Activated CD8-positive, alpha-beta T cell treated with anti-CD3 and anti-CD28 coated beads, Interleukin-2, amount 10 ng/mL, durations not matched to agents 7 days and 5 days (primary cell): ENCODE measurements at regions not wholly inside any gene's neighbourhood (a gene's known extent, or its start where the extent isn't known, plus 50 kb on each side); places are given as distances from the start of the nearest gene placed in this dataset.
"Not testable (repeated sequence)": the region's sequence is repeated elsewhere in the genome, so short reads cannot be mapped to it uniquely, and the experiment has no call there.

Source experiments
- ATAC-seq: fragments of 150-1000 bp; cut with Tn5 transposase; one replicate; pipeline ENCODE4 v1.10.0; 2021; ENCODE audit warnings: moderate library complexity
- CTCF ChIA-PET: fragments of 350-600 bp; sonication (Branson Sonifier 250); formaldehyde crosslinking; loops from one replicate; lab custom pipeline; 2021; ENCODE audit warnings: antibody characterized with exemption; lab: Charles Lee
- POLR2A ChIA-PET: fragments of 350-600 bp; sonication (Branson Sonifier 250); formaldehyde crosslinking; loops from one replicate; lab custom pipeline; 2021; ENCODE audit warnings: antibody characterized with exemption; lab: Charles Lee
- DNase-seq: peaks from one replicate; pipeline ENCODE4 v3.0.0-alpha.2; 2020
- H3K27ac Mint-ChIP-seq: one replicate; pipeline ENCODE4 v1.8.0; 2021; ENCODE audit warnings: mild to moderate bottlenecking, mixed read lengths
- H3K27me3 Mint-ChIP-seq: one replicate; pipeline ENCODE4 v1.8.0; 2021; ENCODE audit warnings: low read depth, mixed read lengths
- H3K36me3 Mint-ChIP-seq: one replicate; pipeline ENCODE4 v1.8.0; 2021; ENCODE audit warnings: low read depth, mixed read lengths
- H3K4me1 Mint-ChIP-seq: one replicate; pipeline ENCODE4 v1.8.0; 2021; ENCODE audit warnings: low read depth, mixed read lengths
- H3K4me3 Mint-ChIP-seq: one replicate; pipeline ENCODE4 v1.8.0; 2021; ENCODE audit warnings: mild to moderate bottlenecking, mixed read lengths
- H3K9me3 Mint-ChIP-seq: one replicate; pipeline ENCODE4 v1.8.0; 2022; ENCODE audit warnings: mixed read lengths; ENCODE audit not compliant: insufficient read depth

DNA sequence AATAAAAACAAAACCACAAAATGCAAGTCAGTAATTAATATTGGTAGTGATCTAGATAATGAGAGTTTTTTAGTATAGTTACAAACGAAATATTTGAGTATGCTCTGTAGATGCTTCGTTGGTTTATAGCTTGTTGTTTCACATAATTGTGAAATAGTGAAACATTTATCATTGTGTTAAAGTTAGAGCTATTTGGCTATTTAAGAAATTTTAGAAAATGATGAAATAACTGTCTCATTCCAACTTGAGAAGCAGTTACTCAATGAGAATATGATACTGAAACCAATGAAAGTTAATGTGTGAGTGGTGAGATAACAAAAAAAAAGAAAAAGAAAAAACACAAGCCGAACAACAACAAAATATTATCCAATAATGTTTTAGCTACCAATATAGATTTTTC is 475.6 kb upstream of the ZEB2 start:
- CTCF ChIA-PET = no interaction called here
- no peak for ATAC-seq
- DNase-seq = no peak
- POLR2A ChIA-PET = no interaction called here
- no peaks in the 10 kb centered on the region for H3K36me3 Mint-ChIP-seq
- H3K4me3 Mint-ChIP-seq = no peak overlapping the region
- no peaks in the 10 kb centered on the region for H3K9me3 Mint-ChIP-seq
- no peaks in the 10 kb centered on the region for H3K27me3 Mint-ChIP-seq
- H3K27ac Mint-ChIP-seq = no peak overlapping the region
- H3K4me1 Mint-ChIP-seq = no peaks in the 10 kb centered on the region

GRCh38 chr2:144990661-144991060 is 470.7 kb upstream of the ZEB2 start:
- CTCF ChIA-PET = no interaction called here
- no peak for DNase-seq
- Mint-ChIP-seq H3K9me3 (no peaks in the 10 kb centered on the region), H3K36me3 (no peaks in the 10 kb centered on the region), H3K4me1 (no peaks in the 10 kb centered on the region), H3K27ac (no peak overlapping the region), H3K4me3 (no peak overlapping the region), H3K27me3 (no peaks in the 10 kb centered on the region)
- POLR2A ChIA-PET = no interaction called here
- no peak for ATAC-seq

DNA sequence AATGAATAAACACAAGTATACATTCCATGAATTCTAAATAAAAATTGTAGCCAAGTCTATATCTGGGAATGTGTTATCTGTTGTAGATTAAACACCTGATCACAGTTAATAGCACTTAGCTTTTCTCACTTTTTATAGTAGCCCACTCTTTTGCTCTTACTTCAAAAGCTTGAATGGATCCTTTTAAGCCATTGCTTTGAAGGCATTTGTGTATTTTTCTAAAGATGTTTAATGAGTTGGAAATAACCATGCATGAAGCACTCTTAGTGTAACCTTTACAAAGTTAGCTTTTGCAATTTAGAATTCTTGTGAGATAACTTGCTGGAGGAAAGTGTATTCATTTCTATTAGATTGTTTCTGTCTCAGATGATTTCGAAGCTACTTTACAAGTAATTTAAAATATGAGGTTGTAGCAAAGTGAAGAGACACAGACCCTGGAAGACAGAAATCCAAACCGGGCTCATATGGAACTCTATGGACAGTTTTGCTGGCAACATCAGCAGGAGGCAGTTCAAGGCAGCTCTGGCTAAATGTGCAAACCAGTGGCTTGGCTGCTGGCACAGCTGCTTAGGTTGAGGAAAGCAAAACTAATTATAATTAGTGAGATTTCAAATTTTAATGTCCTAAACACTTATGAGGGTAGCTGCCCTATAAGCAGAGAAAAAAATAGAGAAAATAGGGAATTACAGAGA is 469.8 kb upstream of the ZEB2 start:
- no peaks in the 10 kb centered on the region for H3K4me1 Mint-ChIP-seq
- H3K27ac Mint-ChIP-seq = no peak overlapping the region
- no peaks in the 10 kb centered on the region for H3K27me3 Mint-ChIP-seq
- no peaks in the 10 kb centered on the region for H3K9me3 Mint-ChIP-seq
- no peaks in the 10 kb centered on the region for H3K36me3 Mint-ChIP-seq
- CTCF ChIA-PET = no interaction called here
- H3K4me3 Mint-ChIP-seq = no peak overlapping the region
- no peak for DNase-seq
- ATAC-seq = no peak
- POLR2A ChIA-PET = no interaction called here

DNA sequence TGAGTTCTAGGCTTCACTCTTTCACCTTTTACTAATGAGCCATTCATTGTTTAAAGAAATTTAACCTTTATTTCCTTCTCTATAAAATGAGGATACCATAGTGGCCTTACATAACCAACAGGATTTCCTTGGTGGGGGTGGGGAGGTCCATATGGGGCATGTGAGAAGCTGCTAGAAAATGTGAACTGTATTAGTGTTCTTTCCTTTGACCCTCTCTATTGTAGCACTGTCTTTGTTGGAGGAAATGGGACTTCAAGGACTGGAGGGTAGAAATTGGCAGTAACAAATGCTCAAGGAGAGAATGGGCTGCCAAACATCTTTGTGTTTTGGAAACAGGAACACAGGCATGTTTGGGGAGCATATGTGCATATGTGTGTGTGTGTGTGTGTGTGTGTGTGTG is 468.7 kb upstream of the ZEB2 start:
- Mint-ChIP-seq H3K27me3 (no peaks in the 10 kb centered on the region), H3K36me3 (no peaks in the 10 kb centered on the region), H3K4me1 (no peaks in the 10 kb centered on the region), H3K4me3 (no peak overlapping the region), H3K9me3 (no peaks in the 10 kb centered on the region), H3K27ac (no peak overlapping the region)
- DNase-seq (no peak), ATAC-seq (no peak)
- POLR2A ChIA-PET = no interaction called here
- CTCF ChIA-PET = no interaction called here

DNA sequence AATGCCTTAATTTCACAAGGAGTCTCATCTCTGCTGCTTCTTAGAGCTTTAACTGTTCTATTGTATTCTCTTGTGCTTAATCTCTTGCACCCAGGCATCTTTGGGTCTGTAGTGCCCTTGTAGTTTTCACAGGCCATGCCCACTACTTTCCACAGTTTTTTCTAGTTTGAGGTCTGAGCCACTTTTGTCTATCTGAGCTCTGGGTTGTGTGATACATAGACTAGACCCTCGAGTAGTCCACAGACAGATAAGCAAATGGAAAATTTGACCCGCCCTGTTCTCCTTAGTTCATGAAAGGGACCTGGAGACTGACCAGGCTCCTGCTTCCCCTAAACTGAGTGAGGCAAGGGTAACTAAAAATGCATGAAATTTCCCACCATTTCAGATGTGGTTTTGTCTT is 466.8 kb upstream of the ZEB2 start:
- Mint-ChIP-seq H3K4me1 (no peaks in the 10 kb centered on the region), H3K9me3 (no peaks in the 10 kb centered on the region), H3K36me3 (no peaks in the 10 kb centered on the region), H3K27ac (no peak overlapping the region), H3K27me3 (no peaks in the 10 kb centered on the region), H3K4me3 (no peak overlapping the region)
- ATAC-seq = no peak
- CTCF ChIA-PET = no interaction called here
- no peak for DNase-seq
- POLR2A ChIA-PET = no interaction called here

DNA sequence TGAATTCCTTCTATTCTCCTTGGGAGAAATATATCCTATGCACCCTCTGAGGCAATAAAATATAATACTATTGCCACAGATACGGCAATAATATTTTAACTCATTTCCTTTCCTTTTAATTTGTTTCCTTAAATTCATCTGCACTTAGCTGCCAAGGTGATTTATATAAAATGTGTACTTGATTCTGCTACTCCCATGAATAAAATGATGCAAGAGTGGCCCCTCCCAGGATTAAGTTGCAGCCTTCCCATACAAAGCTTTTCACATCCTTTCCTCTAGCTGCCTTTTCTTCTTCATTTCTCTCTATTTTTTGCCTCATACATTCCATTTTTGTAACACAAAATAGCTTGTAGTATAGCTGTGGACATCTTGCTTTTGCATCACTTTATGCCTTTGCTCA is 464.1 kb upstream of the ZEB2 start:
- Mint-ChIP-seq H3K27ac (no peak overlapping the region), H3K36me3 (no peaks in the 10 kb centered on the region), H3K4me3 (no peak overlapping the region), H3K4me1 (no peaks in the 10 kb centered on the region), H3K27me3 (no peaks in the 10 kb centered on the region), H3K9me3 (no peaks in the 10 kb centered on the region)
- DNase-seq = no peak
- ChIA-PET CTCF (no interaction called here), POLR2A (no interaction called here)
- no peak for ATAC-seq

GRCh38 chr2:144983107-144983506 is 463.2 kb upstream of the ZEB2 start:
- POLR2A ChIA-PET = no interaction called here
- CTCF ChIA-PET = no interaction called here
- no peak for ATAC-seq
- no peaks in the 10 kb centered on the region for H3K4me1 Mint-ChIP-seq
- no peaks in the 10 kb centered on the region for H3K27me3 Mint-ChIP-seq
- no peak overlapping the region for H3K4me3 Mint-ChIP-seq
- H3K9me3 Mint-ChIP-seq = no peaks in the 10 kb centered on the region
- DNase-seq = no peak
- H3K27ac Mint-ChIP-seq = no peak overlapping the region
- H3K36me3 Mint-ChIP-seq = no peaks in the 10 kb centered on the region

DNA sequence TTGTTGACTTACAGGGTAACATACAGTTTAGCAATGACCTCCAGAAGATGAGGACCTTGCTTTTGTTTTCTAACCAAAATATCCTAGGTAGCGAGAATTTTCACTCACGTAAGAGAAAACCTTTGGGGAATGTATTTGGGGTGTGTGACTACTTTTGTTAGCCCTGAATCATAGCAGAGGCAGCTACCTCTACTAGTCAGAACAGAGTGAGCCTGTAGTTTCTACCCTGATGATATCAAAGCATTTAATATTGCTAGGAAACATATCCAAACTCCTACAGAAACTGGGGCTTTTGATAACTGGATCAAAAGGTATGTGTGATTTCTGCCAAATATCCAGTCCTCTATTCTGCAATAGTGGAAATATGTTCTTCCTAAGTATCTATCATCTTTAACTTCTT is 462.6 kb upstream of the ZEB2 start:
- H3K4me1 Mint-ChIP-seq = no peaks in the 10 kb centered on the region
- H3K36me3 Mint-ChIP-seq = no peaks in the 10 kb centered on the region
- H3K27ac Mint-ChIP-seq = no peak overlapping the region
- H3K4me3 Mint-ChIP-seq = no peak overlapping the region
- H3K27me3 Mint-ChIP-seq = no peaks in the 10 kb centered on the region
- no peaks in the 10 kb centered on the region for H3K9me3 Mint-ChIP-seq
- ATAC-seq (no peak), DNase-seq (no peak)
- ChIA-PET CTCF (no interaction called here), POLR2A (no interaction called here)

DNA sequence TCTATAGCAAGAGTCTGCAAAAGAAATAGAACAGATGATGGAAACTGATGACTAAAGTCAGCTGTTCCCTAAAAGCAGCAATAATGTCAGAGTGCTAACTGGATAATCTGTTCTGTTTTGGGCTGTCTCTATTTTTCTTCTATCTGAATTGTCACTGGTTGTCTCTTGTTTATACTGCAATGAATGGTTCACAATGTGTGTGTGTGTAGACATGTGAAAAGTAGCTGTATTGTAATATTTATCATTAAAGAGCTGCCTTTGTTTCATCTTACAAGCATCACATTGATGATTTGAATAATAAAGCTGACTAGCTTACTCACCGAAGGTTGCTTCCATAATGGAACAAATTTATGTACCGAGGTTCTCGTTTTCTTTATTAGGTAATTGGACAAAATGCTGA is 456.0 kb upstream of the ZEB2 start:
- ChIA-PET CTCF (no interaction called here), POLR2A (no interaction called here)
- no peak for ATAC-seq
- H3K36me3 Mint-ChIP-seq = no peaks in the 10 kb centered on the region
- no peak overlapping the region for H3K27ac Mint-ChIP-seq
- H3K27me3 Mint-ChIP-seq = no peaks in the 10 kb centered on the region
- H3K9me3 Mint-ChIP-seq = no peaks in the 10 kb centered on the region
- no peak overlapping the region for H3K4me3 Mint-ChIP-seq
- no peaks in the 10 kb centered on the region for H3K4me1 Mint-ChIP-seq
- DNase-seq = no peak

DNA sequence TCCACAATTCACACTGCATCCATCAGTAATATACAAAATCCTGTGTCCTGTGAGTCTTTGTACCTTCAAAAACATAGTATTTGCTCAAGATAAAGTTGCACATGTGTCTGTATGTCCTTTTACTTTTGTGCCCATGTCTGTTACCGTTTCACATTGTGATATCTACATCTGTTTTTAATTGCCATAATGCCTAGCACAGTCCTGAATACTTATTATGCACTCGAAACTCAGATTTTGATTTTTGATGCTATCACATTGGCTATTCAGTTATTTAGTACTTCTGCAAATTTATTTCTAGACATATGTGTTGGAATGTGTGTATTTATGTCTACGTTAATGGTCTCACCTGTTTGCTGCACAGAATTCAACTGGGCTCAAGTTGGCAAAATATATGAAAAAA is 452.8 kb upstream of the ZEB2 start:
- no peaks in the 10 kb centered on the region for H3K27me3 Mint-ChIP-seq
- POLR2A ChIA-PET = no interaction called here
- H3K4me3 Mint-ChIP-seq = no peak overlapping the region
- no peak overlapping the region for H3K27ac Mint-ChIP-seq
- H3K36me3 Mint-ChIP-seq = no peaks in the 10 kb centered on the region
- DNase-seq (no peak), ATAC-seq (no peak)
- H3K9me3 Mint-ChIP-seq = no peaks in the 10 kb centered on the region
- CTCF ChIA-PET = no interaction called here
- H3K4me1 Mint-ChIP-seq = no peaks in the 10 kb centered on the region

DNA sequence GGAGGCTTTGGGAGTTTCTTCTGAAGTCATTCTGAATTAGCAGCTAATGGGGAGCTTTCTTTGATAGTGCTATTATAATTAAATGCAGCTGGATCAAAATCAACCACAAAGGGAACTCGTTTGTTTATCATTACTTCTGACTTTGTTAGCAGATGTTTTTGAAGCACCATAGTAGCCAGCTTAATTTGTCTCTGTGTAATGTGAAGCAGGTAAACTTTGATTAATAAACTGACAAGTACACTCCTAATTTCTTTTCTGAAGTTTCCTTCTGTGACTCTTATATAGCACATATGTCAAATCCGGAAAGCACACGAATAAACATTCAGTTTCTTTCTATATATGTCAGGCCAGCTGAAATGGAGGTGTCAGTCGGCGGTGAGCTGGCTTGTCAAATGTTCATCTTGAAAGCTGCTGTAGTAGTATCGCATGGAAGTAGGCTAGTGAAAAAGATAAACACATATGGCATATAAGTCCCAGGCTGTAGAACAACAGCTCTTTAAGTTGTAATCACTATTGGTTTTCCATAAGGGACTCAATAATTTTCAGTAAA is 451.9 kb upstream of the ZEB2 start:
- Mint-ChIP-seq H3K9me3 (no peaks in the 10 kb centered on the region), H3K27ac (no peak overlapping the region), H3K4me3 (no peak overlapping the region), H3K36me3 (no peaks in the 10 kb centered on the region), H3K27me3 (no peaks in the 10 kb centered on the region), H3K4me1 (no peaks in the 10 kb centered on the region)
- ChIA-PET POLR2A (no interaction called here), CTCF (no interaction called here)
- DNase-seq = no peak
- ATAC-seq = no peak

DNA sequence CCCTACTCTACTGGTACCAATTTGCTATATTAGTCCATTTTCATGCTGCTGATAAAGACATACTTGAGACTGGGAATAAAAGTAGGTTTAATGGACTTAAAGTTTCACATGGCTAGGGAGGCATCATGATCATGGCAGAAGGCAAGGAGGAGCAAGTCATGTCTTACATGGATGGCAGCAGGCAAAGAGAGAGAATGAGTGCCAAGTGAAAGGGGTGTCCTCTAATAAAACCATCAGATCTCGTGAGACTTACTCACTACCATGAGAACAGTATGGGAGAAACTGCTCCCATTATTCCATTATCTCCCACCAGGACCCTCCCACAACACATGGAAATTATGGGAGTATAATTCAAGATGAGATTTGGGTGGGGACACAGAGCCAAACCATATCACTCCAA is 450.5 kb upstream of the ZEB2 start:
- POLR2A ChIA-PET, DNase-seq, H3K27me3 Mint-ChIP-seq, H3K4me1 Mint-ChIP-seq, ATAC-seq, H3K4me3 Mint-ChIP-seq, H3K27ac Mint-ChIP-seq, CTCF ChIA-PET, H3K36me3 Mint-ChIP-seq, H3K9me3 Mint-ChIP-seq: not testable (repeated sequence)

- H3K9me3 Mint-ChIP-seq, H3K27ac Mint-ChIP-seq, H3K4me1 Mint-ChIP-seq, DNase-seq, ATAC-seq, CTCF ChIA-PET, H3K27me3 Mint-ChIP-seq, H3K4me3 Mint-ChIP-seq, POLR2A ChIA-PET, H3K36me3 Mint-ChIP-seq: not testable (repeated sequence)
These were observed 449.6 kb upstream of the ZEB2 start for GRCh38 chr2:144969564-144969963.
